GM12873 (cell line): ENCODE measurements at regions not wholly inside any gene's neighbourhood (a gene's known extent, or its start where the extent isn't known, plus 50 kb on each side); places are given as distances from the start of the nearest gene placed in this dataset.

Experiments
- TF ChIP-seq, protein P1 (sequence below): IDR thresholded peaks from 2 replicates; pipeline ENCODE4 v1.5.1; 2012; ENCODE audit warnings: low read depth, mild to moderate bottlenecking, moderate library complexity, low read length, control low read depth; ENCODE audit not compliant: insufficient read depth; ENCODE audit errors: missing control alignments

DNA sequence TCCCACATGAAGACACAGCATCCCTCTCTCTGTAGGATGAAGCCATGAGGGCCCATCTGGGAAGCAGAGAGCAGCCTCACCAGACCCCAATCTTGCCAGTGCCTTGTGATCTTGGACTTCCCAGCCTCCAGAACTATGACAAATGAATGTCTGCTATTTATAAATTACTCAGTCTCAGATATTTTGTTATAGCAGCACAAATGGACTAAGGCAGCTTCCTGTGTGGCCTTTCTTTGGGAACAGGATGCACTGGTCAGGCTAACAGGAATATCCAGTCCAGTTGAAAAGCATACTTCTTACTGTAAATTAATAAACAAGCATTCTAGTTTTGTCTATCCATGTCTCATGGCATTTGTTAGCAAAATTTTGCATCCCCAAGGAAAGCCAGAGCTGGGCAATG lies 134.1 kb upstream of the ETV3 start:
- TF ChIP-seq, protein P1, sequence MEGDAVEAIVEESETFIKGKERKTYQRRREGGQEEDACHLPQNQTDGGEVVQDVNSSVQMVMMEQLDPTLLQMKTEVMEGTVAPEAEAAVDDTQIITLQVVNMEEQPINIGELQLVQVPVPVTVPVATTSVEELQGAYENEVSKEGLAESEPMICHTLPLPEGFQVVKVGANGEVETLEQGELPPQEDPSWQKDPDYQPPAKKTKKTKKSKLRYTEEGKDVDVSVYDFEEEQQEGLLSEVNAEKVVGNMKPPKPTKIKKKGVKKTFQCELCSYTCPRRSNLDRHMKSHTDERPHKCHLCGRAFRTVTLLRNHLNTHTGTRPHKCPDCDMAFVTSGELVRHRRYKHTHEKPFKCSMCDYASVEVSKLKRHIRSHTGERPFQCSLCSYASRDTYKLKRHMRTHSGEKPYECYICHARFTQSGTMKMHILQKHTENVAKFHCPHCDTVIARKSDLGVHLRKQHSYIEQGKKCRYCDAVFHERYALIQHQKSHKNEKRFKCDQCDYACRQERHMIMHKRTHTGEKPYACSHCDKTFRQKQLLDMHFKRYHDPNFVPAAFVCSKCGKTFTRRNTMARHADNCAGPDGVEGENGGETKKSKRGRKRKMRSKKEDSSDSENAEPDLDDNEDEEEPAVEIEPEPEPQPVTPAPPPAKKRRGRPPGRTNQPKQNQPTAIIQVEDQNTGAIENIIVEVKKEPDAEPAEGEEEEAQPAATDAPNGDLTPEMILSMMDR: no peak

DNA sequence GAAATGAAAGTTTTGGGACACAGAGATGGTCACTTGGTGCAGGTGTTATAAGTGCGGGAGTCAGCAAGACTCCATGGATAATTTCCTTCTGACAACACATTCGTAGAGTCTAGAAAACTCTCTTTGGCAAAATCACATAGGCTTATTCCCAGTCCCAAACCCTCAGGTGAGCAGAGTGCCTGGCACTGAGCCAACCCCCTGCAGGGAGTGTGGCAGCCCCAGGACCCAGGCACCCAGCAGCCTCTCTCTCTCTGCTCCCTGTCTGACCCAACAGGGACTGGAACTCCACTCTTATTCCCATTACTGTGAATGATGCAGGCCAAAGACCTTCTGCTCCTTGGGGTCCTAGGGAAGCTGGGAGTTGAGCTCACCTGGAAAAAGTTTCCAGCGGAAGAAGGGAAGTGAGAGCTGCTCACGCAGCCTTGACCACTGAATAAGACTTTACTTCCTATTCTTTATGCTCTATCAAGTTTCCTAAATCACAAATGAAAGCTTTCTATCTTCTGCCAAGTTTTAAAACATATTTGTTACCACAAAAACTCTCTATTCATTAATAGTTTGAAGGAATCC lies 132.6 kb upstream of the ETV3 start:
- TF ChIP-seq, protein P1: no peak

DNA sequence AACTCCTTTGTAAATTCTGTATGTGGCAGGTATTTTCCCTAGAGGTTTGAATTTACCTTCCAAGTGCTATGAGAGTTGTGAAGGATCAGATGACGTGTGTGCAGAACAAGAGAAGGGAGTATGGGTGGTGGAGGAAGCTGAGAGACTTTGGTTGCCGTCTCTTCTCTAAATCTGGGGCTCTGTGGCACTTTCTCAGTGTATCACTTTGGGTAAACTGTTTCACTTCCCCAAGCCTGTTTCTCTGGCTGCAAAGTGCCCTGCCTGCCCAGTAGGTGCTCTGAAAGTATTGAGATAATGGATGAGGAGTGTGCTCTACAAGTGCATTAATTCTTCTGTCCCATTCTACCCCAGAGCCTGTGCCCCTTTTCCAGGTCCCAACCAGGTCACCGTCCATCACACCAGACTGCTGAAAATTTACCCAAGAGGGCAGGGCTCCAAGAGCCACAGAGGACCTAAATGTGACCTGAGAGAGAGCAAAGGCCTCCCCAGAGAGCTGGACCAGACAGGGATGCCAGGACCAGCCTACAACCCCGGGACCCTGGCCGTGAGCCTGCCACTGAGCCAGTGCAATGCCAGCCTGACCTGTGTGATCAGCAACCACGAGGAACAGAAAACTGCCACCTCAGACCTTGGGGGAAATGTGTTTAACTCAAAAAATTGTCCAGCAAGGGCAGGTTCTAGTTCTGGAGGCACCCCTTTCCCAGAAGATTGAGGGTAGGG lies 131.6 kb upstream of the ETV3 start:
- TF ChIP-seq, protein P1: no peak

DNA sequence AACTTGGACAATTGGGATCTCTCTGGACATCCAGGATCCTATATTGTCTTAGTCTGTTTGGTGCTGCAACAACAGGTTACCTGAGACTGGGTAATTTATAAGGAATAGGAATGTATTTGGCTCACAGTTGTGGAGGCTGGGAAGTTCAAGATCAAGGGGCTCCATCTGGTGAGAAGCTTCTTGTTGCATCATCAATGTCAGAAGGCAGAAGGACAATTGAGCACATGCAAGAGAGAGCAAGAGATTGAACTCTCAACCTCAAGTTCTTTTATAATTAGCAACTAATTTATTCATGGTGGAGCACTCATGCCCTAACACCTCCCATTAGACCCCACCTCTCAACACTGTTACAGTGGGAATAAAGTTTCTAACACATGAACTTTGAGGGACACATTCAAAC lies 124.7 kb upstream of the ETV3 start:
- TF ChIP-seq, protein P1: no peak

DNA sequence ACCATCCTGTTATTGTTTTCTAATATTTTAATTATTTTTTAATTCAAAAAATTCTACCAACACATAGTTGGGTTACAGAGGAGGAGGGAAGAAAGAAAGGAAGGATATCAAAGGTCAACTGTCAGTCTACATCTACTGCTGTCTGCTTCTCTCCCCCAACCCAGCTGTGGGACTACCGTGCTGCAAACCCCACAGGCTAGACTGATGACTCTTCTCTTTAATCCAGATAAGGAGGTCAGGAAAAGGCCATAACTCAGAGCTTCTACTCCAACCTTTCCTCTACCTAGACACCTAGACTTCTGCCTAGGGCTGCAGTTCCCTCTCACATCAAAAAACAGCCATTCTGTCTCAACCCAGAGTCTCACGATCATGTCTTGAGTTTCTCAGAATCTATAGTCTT lies 124.2 kb upstream of the ETV3 start:
- TF ChIP-seq, protein P1: no peak

DNA sequence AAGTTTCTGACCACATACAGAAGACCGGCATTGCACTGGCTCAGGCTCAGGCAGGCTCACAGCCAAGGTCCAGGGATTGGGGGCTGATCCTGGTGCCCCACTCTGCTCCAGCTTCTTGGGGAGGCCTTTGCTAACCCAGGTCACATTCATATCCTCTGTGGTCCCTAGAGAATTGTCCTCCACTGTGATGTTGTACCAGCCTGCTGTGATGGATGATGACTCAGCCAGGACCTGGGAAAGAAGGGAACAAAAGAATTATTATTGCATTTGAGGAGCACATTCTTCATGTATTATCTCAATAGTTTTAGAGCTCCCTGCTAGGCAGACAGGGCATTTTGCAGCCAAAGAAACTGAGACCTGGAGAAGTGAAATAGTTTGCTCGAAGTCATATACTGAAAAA lies 114.3 kb upstream of the ETV3 start:
- TF ChIP-seq, protein P1: no peak

DNA sequence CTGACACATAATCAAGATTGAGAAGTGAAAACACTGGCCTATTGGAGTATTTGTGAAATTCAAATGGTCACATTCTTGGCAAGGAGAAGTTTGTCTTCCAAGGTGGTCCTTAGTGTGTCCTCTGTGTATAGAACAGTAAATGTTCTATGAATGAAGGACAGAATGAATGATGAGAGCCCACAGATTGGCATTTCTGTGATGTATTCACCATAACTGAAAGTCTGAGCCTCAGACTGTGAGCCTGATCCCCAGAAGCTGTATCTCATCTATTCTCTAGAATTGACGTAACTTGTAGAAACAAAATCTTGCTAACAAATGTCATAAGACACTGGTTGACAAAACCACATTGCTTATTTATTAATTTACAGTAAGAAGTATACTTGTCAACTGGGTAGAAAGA lies 111.5 kb upstream of the ETV3 start:
- TF ChIP-seq, protein P1: no peak
